PFSK-1 (cell line): ENCODE measurements at regions not wholly inside any gene's neighbourhood (a gene's known extent, or its start where the extent isn't known, plus 50 kb on each side); places are given as distances from the start of the nearest gene placed in this dataset.

Source experiments
- FOXP2 ChIP-seq: optimal IDR thresholded peaks from 2 replicates; pipeline ENCODE3; 2011; ENCODE audit warnings: borderline replicate concordance, control low read depth, inconsistent platforms; ENCODE audit not compliant: insufficient read depth; ENCODE audit errors: extremely low read length, extremely low read depth
- POLR2AphosphoS5 ChIP-seq: IDR thresholded peaks from 2 replicates; pipeline ENCODE4 v1.6.1; 2012; ENCODE audit warnings: low read depth, mild to moderate bottlenecking, control low read depth, low read length, moderate library complexity
- REST ChIP-seq, 2 experiments: IDR thresholded peaks; 2 replicates each; pipeline versions ENCODE4 v1.6.1 to v1.8.0; 2011 to 2012; ENCODE audit warnings: low read depth in 2 of 2, low read length in 2 of 2, control low read depth in 1 of 2, inconsistent platforms in 1 of 2, mild to moderate bottlenecking in 1 of 2, moderate library complexity in 1 of 2; ENCODE audit not compliant: insufficient read depth in 1 of 2
- SIN3A ChIP-seq: IDR thresholded peaks from 2 replicates; pipeline ENCODE4 v1.6.1; 2012; ENCODE audit warnings: mild to moderate bottlenecking, low read length, moderate library complexity, borderline replicate concordance; ENCODE audit not compliant: insufficient read depth
- TAF1 ChIP-seq: IDR thresholded peaks from 2 replicates; pipeline ENCODE4 v1.6.1; 2012; ENCODE audit warnings: low read length, control low read depth, borderline replicate concordance; ENCODE audit not compliant: insufficient read depth

GRCh38 chr11:28702871-28703270 lies 594.7 kb downstream of the METTL15 start:
- TF ChIP-seq REST (IDR thresholded peaks at IDR 0.05; ENCODE audit: insufficient read depth in 1 of 2, low read depth in 2 of 2, low read length in 2 of 2), result no peak
- no peak for TF ChIP-seq FOXP2
- no peak for TF ChIP-seq TAF1
- TF ChIP-seq SIN3A, result no peak
- TF ChIP-seq POLR2AphosphoS5, result no peak

- TF ChIP-seq SIN3A (no peak), POLR2AphosphoS5 (no peak), FOXP2 (no peak), TAF1 (no peak), REST (IDR thresholded peaks at IDR 0.05; ENCODE audit: insufficient read depth in 1 of 2, low read depth in 2 of 2, low read length in 2 of 2) (no peak)
These were observed 594.2 kb downstream of the METTL15 start for GRCh38 chr11:28702450-28702790.

GRCh38 chr11:28701760-28702449 lies 593.7 kb downstream of the METTL15 start:
- TF ChIP-seq SIN3A, result no peak
- TF ChIP-seq REST (IDR thresholded peaks at IDR 0.05; ENCODE audit: insufficient read depth in 1 of 2, low read depth in 2 of 2, low read length in 2 of 2), result no peak
- TF ChIP-seq POLR2AphosphoS5, result no peak
- TF ChIP-seq FOXP2, result no peak
- no peak for TF ChIP-seq TAF1

- TF ChIP-seq FOXP2 (no peak), REST (IDR thresholded peaks at IDR 0.05; ENCODE audit: insufficient read depth in 1 of 2, low read depth in 2 of 2, low read length in 2 of 2) (no peak), SIN3A (no peak), POLR2AphosphoS5 (no peak), TAF1 (no peak)
These were observed 591.5 kb downstream of the METTL15 start for GRCh38 chr11:28699701-28700100.
